ENCODE measurements at regions not wholly inside any gene's neighbourhood (a gene's known extent, or its start where the extent isn't known, plus 50 kb on each side); places are given as distances from the start of the nearest gene placed in this dataset.

- DNase-seq (ENCODE audit: low spot score) = no peak
- in situ Hi-C loops (cut with HindIII; ENCODE audit: low sequenced_read_pairs) = no loop called here
Measured at GRCh38 chr5:136924490-136924889, 559.1 kb upstream of the TRPC7 start.

GRCh38 chr5:136910625-136911024 is 545.3 kb upstream of the TRPC7 start:
- no peak for DNase-seq (ENCODE audit: low spot score)
- in situ Hi-C loops (cut with HindIII; ENCODE audit: low sequenced_read_pairs) = no loop called here

GRCh38 chr5:136909906-136910305 is 544.6 kb upstream of the TRPC7 start:
- in situ Hi-C loops (cut with HindIII; ENCODE audit: low sequenced_read_pairs) = no loop called here
- DNase-seq (ENCODE audit: low spot score) = no peak

GRCh38 chr5:136907371-136907770 is 542.0 kb upstream of the TRPC7 start:
- in situ Hi-C loops (cut with HindIII; ENCODE audit: low sequenced_read_pairs) = no loop called here
- no peak for DNase-seq (ENCODE audit: low spot score)

- DNase-seq (ENCODE audit: low spot score) = no peak
- in situ Hi-C loops (cut with HindIII; ENCODE audit: low sequenced_read_pairs) = no loop called here
Measured at GRCh38 chr5:136906545-136906944, 541.2 kb upstream of the TRPC7 start.

- DNase-seq (ENCODE audit: low spot score) = no peak
- in situ Hi-C loops (cut with HindIII; ENCODE audit: low sequenced_read_pairs) = no loop called here
Measured at GRCh38 chr5:136905571-136905970, 540.2 kb upstream of the TRPC7 start.

DNA sequence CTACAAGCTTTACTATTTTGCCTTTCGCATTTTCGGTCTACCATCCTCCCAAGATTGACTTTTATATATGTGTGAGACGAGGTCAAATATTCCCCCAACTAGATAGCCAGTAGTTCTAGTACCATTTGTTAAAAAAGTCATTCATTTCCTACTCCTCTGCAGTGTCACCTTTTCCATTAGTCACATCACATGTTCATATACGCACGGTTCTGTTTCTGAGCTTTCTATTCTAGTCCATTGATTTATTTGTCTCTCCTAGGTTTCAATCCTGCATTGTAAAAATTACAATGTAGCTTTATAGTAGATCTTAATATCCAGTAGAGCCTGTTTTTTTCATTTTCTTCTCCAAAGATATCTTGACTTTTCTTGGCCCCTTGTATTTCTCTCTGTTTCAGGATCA is 528.7 kb upstream of the TRPC7 start:
- no peak for DNase-seq (ENCODE audit: low spot score)
- in situ Hi-C loops (cut with HindIII; ENCODE audit: low sequenced_read_pairs) = no loop called here

DNA sequence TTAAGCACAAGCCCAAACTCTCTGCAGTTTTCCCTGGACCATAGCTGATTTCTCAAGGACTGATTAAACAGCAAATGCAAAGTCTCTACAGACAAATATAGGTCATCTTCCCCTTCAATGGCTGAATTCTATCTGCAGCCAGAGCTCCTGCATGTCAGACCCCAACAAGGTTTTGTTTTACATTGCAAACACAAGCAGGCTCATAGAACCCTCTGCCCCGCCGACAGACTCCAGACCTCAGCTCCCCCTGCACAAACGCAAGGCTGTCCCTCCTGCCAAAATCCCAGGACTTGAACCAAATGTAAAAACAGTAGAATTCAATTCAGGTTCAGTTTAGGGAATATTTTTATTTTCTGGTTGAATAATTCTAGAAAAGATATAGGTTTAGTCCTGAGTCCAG is 526.7 kb upstream of the TRPC7 start:
- in situ Hi-C loops (cut with HindIII; ENCODE audit: low sequenced_read_pairs) = no loop called here
- no peak for DNase-seq (ENCODE audit: low spot score)

- in situ Hi-C loops (cut with HindIII; ENCODE audit: low sequenced_read_pairs) = no loop called here
- DNase-seq (ENCODE audit: low spot score) = no peak
Measured at GRCh38 chr5:136891175-136891972, 526.0 kb upstream of the TRPC7 start.

DNA sequence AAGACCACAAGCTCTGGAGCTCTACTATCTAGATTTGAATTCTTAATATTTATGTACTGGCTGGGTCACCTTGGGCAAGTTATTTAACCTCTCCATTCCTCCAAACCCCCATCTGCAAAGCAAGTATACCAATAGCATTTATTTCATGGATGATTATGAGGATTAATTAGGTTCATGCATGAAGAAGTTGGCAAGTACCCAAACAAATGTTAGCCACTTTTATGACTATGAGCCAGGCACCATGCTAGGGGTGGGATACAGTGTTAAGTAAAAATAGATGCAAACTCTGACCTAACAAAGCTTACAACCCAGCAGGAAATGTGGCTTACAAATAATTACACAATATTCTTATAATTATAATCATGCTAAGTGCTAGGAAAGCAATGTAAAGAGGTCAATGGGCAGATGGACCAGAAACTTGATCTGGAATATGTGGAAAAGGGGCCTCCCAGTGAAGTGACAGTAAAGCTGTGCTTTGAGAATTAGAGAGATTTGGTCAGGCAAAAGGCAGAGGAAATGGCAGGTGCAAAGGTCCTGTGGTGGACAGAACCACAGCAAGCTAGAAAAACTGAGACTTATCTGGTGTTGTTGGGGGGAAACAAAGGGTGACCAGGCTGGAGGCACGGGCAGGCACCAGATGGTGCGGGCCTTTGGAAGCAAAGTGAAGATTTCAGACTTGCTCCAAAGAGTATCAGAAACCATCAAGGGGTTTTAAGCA is 525.2 kb upstream of the TRPC7 start:
- in situ Hi-C loops (cut with HindIII; ENCODE audit: low sequenced_read_pairs) = no loop called here
- no peak for DNase-seq (ENCODE audit: low spot score)

- no peak for DNase-seq (ENCODE audit: low spot score)
- in situ Hi-C loops (cut with HindIII; ENCODE audit: low sequenced_read_pairs) = no loop called here
Measured at GRCh38 chr5:136886608-136887007, 521.3 kb upstream of the TRPC7 start.

GRCh38 chr5:136864960-136865359 is 499.6 kb upstream of the TRPC7 start:
- DNase-seq (ENCODE audit: low spot score) = no peak
- in situ Hi-C loops (cut with HindIII; ENCODE audit: low sequenced_read_pairs) = no loop called here

DNA sequence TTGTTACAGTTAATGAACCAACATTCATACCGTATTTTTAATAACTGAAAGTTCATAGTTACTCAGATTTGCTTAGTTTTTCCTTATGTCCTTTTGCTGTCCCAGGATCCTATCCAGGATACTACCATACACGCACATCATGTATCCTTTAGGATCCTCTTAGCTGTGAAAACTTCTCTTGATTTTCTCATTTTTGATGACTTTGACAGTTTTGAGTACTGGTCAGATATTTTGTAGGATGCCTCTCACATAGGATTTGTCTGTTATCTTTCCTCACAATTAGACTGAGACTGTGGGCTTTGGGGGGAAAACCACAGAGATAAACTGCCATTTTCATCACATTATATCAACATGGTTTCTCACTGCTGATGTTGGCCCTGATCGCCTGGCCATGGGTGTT is 491.3 kb upstream of the TRPC7 start:
- in situ Hi-C loops (cut with HindIII; ENCODE audit: low sequenced_read_pairs) = no loop called here

DNA sequence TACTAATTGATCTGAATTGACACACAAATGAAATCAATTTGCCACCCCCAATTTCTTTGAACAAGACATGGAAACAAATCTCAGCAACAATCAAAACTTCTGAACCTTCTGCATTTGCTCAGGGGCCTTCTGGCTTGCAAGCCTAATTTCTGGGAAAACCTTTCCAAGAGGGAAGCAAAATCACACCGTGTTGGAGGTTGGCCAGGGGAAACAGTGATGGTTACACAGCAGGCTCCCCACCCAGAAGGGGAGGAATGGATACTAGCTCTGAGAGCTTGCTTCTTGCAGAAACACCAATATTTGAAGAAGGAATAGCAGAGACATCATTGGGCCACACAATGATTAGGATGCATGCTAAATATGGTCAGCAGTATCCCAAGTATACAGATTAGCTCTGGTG is 488.6 kb upstream of the TRPC7 start:
- peak; percentile 6 for DNase-seq (ENCODE audit: low spot score)
- in situ Hi-C loops (cut with HindIII; ENCODE audit: low sequenced_read_pairs) = no loop called here

More for the DNA sequence above, 491.3 kb upstream of the TRPC7 start:
- DNase-seq (ENCODE audit: low spot score) = no peak

DNA sequence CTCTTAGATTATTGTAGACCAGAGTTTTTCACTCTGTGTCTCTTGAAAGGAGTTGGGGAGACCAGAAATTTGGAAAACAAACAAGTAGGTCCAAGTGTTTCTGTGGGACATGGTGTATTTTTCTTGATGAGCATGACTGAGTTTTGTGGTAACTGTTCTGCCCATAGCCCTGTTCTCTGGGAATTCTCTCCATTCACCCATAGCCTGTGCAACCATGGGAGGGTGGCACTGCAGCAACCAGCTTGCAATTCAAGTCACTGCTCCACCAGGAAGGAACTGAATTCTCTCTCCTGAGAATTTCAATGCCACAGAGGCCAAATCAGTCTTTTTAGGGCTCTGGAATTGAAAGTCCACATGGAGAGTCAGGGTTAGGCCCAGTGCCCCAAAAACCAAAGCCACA is 475.3 kb upstream of the TRPC7 start:
- in situ Hi-C loops (cut with HindIII; ENCODE audit: low sequenced_read_pairs) = no loop called here
- no peak for DNase-seq (ENCODE audit: low spot score)

- in situ Hi-C loops (cut with HindIII; ENCODE audit: low sequenced_read_pairs) = no loop called here
- no peak for DNase-seq (ENCODE audit: low spot score)
Measured at GRCh38 chr5:136836093-136836492, 470.7 kb upstream of the TRPC7 start.

GRCh38 chr5:136820848-136821247 is 455.5 kb upstream of the TRPC7 start:
- DNase-seq (ENCODE audit: low spot score) = no peak
- in situ Hi-C loops (cut with HindIII; ENCODE audit: low sequenced_read_pairs) = no loop called here

DNA sequence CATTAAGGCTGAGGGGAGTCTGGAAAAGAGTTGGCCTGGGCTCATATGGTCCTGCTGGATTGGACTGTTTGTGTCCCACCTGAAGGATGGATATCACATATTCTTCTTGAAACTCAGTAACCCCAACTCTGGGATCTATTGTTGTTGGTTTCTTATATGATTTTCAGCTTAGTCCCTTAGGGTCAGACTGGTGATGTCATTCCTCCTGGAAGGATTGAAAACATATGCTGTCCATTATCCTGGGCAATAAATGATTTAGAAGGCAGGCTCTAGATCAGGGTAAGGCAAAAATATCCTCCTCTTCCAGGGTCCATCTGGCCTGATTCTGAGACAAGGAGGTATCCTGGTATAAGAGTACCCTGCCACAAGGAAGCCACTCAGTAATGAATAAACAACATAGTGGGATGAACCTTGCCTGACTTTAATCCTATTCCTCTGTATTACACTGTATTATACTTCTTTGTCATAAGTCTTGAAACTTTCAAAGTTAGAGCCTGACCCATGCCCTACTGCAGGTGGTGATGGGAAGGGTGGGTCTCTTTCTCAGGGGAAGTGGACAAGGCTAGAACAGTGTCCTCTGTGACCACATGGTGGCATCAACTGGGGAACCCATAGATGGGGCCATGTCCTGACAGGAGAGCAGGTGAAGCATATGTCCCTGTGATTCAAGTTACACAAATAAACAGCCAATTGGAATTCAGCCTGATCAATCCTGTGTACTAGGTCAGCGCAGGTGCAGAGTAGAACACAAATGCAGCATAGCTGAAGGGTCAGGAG is 454.4 kb upstream of the TRPC7 start:
- in situ Hi-C loops (cut with HindIII; ENCODE audit: low sequenced_read_pairs) = no loop called here

GRCh38 chr5:136816327-136816726 is 451.0 kb upstream of the TRPC7 start:
- DNase-seq (ENCODE audit: low spot score) = no peak
- in situ Hi-C loops (cut with HindIII; ENCODE audit: low sequenced_read_pairs) = no loop called here

More for the DNA sequence above, 454.4 kb upstream of the TRPC7 start:
- no peak for DNase-seq (ENCODE audit: low spot score)

Measured in G401 (cell line).